NCI-H1048 (cell line): ENCODE measurements at regions not wholly inside any gene's neighbourhood (a gene's known extent, or its start where the extent isn't known, plus 50 kb on each side); places are given as distances from the start of the nearest gene placed in this dataset.
A peak's percentile ranks its signal among the peaks of the same experiment; 100 is the strongest.

Experiments
- DNase-seq: peaks from one replicate; lab custom pipeline; 2025; lab: John Stamatoyannopoulos, UW

DNA sequence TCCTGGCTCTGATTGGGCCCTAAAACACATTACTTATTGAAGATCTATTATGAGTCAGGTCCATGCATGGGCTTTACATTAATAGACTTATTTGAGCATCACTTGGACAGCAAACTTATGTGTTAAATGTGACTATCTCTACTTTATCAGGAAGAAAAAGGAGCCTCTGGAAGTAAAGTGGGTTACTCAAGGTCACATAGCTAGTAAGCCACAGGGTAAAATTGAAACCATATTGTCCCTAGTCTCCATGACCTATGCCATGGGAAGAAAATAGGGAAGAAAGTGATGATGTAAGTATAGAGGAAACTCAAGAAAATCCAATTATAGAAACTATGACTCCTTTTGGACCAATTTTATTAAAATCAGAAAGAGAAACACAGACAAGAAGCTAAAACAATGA lies 555.3 kb downstream of the NUF2 start:
- DNase-seq, result no peak

DNA sequence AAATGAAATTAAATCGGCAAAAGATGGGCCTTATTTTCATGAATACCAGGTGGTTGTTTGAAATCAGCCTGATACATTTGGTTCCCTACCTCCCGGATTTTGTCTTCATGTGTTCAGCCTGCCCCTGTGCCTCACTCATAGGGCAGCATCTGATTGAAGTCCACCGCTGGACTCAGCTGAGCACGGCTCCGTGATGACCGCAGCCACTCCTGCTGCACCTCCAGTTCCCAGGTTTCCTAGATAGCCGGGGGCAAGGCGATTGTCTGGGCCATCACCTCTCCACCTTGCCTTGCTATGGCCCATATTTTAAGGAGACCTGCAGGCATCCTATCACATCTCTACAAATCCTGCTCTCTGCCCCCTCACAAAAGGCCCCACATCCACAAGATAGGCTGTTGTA lies 563.8 kb downstream of the NUF2 start:
- DNase-seq, result no peak

DNA sequence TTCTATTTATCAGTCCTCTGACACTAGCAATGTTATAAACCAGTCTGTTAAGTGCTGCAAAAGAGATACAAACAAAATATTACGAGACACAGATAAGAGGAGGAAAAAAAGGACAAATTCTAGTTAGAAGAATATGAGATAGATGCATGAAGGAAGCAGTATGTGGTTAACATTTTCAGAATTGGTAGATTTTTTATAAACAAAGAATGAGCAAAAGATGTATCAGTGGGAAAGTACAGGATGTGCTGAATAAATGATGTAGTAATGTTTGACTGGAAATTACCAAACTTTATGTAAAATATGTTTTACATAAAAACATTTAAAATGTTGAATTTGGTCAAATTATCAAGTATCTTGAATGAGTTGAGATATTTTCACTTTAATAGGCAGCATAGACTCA lies 574.2 kb downstream of the NUF2 start:
- DNase-seq, result no peak

DNA sequence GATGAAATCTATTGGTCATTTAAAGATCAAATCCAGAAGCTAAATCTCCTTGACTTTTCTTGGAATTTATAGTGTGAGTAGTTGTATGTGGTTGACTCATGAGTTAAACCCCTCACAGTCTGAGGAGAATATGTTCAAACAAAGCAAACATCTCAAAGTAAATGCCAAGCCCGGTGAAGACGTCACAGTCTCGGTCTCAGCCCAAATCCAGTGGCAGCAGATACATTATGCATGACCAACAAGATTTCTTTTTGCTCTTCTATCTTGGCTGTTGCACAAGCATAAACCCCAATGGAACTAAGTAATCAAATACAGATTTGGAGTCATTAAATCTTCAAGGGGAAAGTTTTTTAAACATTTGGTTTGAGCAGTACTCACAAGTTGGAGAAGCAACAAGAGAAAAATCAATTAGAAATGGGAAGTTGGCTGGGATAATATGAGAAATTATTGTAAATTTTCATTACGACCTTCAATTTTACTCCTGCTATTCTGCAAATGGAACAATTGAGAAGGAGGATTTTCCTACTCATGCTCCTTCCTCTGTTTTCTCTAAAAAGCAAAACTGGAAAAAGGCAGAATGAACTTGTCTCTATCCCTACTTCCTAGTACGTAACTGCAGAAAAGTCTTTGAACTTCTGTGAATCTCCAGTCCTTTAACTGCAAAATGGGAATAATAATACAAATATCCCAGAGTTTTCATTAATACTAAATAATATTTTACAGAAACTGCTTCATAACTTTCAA lies 575.8 kb downstream of the NUF2 start:
- DNase-seq, result no peak

DNA sequence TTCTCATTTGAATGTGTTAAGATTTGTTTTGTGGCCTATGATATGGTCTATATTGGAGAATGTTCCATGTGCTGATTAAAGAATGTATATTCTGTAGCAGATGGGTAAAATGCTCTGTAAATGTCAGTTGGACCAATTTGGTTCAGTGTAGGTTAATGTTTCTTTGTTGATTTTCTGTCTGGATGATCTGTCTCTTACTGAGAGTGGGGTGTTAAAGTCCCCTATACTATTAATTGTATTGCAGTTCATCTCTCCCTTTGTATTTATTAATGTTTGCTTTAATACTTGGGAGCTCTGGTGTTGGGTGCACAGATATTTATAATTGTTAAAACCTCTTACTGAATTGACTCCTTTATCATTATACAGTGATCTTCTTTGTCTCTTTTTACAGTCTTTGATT lies 584.5 kb downstream of the NUF2 start:
- DNase-seq, result no peak

DNA sequence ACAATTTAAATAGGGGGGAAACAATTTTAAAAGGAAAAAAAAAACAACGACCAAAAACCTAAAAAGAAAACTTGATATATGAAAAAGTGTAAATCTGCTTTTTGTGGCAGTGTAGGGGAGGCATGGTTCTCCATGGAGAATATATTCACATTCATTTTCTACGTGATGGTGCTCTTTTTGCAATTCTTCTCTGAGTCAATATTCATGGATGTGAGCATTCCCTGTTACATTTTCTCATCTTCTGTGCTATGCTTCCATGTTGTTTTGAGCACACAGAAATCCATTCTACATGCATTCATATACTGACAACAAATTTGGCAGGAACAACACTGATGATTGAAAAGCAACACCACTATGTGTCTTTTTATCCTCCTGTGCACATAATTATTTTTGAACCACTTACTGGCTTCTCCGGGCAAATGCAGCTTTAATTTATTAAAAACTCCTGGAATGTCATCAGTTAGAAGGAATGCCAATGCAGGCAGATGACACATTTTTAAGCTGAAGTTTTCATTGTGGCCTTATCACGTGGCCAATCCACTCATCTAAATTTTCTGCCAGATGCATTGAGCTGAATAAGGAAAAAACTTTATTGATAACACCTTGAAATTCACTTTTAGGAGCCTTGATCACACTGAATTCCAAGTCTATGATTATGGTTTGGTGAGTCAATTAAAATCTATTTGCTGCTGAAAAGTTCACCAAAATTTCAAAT lies 590.6 kb downstream of the NUF2 start:
- no peak for DNase-seq

DNA sequence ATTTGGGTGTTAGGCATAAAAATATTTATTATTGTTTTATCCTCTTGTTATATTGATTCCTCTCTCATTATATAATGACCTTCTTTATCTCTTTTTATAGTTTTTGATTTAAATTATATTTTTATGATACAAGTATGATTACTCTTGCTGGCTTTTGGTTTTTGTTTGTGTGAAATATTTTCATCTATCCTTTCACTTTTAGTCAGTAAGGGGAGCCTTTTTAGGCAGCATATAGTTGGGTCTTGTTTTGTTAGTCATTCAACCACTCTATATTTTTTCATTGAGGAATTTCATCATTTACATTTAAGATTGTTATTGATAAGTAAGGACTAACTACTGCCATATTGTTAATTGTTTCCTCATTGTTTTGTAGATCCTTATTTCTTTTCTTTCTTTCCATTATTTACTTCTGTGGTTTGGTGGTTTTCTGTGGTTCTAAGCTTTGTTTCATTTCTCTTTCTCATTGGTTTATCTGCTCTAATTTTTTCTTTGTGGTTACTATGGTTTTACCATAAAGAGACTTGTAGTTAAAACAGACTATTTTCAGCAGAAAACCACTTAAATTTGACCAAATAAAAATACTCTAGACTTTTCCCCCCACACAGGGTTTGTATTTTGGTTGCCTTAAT lies 593.1 kb downstream of the NUF2 start:
- no peak for DNase-seq

DNA sequence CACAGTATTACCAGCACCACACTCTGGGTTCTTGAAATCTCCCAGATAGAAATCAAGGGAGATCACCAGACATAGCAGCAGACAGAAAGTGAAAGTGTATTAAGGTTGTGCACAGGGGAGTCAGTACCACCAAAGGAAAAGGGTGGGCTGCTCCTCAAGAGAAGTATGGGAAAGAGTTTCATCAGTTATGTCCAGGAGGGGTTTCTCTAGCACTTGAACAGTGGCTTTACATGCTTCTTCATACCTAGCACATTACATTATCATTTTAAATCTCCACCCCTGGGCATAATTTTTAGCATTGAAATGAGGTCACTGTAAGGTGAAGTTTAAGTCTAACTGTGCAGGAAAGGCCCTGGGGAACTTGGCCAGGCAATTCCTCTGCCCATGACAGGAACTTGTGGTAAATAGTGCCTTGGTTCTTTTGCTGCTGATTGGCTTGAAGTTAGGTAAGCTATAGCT lies 601.0 kb downstream of the NUF2 start:
- DNase-seq, result no peak

DNA sequence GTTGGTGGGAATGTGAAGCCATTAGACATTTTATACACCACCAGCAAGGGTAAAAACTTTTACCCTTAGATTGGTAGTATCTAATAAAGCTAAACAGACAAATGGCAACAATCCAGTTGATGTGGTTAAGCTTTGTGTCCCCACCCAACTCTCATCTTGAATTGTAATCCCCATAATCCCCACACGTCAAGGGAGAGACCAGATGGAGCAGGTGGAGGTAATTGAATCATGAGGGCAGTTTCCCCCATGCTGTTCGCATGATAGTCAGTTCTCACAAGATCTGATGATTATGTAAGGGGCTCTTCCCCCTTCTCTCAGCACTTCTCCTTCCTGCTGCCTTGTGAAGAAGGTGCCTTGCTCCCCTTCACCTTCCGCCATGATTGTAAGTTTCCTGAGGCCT lies 602.3 kb downstream of the NUF2 start:
- DNase-seq, result no peak

DNA sequence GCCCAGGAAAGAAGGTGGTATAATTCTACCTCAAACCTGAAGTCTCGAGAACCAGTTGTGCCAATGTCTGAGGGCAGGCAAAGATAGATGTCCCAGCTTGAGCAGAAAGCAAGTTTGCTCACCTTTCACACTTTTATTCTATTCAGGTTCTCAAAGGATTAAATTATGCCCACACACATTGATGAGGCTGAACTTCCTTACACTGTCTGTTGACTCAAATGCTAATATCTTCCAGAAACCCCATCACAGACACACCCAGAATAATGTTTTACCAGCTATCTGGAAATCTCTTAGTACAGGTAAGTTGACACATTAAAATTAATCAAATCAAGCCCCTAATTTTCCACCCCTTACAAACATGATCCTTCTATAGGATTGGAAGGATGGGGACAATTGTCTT lies 605.7 kb downstream of the NUF2 start:
- no peak for DNase-seq

DNA sequence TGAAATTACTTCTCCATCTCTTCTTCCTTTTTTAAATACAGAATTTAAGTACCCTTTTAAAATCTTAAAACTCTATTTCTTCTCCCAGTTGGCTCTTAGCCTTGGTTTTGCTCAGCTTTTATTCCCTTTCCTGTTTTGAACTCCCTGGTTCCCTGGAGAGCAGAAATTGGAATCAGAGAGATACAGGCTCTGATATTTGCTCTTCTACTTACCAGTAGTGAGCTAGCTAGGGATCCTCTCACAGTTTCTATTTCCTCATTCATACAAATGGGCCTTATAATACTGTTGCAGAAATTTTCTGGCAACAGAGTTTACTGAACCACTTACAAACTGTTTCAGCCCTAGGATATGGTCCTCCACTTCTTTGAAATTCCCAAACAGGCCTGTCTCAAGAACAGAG lies 606.3 kb downstream of the NUF2 start:
- no peak for DNase-seq

DNA sequence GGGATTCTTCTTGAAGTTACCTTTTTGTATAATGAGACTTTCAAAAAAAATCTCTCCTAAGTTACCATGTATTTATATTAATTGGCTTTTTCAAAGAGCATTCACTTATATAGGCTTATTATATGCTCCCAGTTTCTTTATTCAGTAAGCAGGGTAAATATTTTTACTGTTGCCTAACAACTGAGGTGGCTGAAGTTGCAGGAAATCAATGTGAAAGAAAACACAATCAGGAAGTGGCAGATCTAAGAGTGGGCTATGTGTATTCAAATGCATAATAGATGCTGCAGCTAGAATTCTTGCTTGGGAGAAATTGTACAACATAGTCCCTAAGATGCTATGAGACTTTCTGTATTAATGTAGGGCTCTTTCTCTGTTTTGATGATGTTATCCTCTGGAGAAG lies 606.9 kb downstream of the NUF2 start:
- no peak for DNase-seq

DNA sequence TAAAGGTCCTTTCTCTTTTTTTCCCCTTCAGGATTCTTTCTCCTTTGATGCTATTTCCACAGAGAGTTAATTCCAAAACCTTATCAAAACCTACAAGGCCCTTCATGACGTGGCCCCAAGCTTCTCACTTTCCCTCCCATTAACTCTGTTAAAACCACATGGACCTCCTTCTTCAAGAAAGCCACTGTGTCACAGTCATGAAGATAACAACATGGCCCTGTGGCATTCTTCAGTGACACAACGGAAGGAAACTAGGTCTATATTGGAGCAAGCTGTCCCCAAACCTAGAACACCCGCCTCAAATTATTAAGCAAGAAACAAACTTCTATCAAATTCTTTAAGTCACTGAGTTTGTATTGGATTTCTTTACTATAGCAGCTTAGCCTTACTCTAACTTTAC lies 611.1 kb downstream of the NUF2 start:
- DNase-seq, result no peak

DNA sequence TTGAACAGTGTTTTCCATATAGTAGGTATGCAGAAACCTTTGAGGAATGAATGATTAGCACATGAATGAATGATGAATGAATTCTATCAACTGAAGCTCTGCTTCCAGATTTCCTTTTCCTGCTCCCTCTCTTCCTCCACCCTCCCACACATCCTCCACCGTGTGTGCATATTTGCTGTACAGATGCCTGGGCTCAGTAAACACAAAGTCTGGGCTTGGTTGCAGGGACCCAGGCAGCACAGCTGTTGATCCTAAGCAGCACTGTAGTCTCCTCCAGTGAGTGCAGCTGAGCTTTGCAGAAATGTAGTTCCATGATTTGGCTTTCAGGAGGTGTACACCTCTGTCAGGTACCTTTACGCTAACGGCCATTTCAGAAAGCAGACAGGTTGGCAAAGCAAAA lies 611.7 kb downstream of the NUF2 start:
- no peak for DNase-seq

DNA sequence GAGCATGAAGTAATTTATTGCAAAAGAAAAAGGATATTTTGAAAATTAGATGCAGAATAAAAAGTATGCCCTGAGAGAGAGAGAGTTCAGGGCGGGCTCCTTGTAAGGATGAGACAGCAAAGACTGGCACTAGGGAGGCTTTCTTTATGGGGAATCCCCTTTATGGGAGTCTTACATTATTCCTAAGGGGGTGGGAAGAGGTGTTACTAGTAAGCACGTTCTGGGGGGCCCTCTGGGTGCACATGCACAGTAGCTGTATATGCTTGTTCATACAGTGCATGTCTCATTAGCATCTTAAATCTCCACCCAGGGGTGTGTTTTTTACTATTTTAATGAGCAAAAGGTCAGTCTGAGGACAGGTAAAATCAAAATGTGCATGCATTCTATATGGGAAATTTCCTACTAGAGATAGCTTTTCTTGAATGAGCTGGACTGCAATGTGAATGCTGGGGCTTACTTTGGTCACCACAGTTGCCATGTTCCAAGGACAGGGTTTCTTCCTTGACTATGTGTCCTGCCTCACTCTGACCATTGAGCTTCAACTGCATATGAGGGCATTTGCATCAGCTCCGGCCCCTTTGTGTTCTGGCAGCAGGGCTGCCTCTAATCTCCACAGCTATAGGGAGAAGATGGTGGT lies 614.1 kb downstream of the NUF2 start:
- no peak for DNase-seq

DNA sequence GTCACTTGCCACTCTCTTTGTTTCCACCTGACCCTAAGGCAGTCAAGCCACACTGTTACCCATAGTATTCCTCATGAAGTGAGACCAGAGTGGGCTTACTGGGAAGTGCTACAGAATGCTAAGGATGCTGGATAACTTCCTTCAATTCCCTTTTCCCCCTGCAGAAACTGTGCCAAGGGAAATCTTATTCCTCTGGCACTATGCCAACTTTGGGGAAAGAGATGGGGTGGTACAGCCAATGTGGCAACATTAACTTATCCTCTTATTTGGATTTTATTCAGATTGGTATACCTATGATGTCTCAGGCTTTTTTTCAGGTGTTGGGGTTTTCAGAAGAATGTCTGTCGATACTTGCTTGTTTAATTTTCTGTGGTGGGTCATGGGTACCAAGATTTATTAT lies 599.4 kb upstream of the PBX1 start:
- DNase-seq, result no peak

DNA sequence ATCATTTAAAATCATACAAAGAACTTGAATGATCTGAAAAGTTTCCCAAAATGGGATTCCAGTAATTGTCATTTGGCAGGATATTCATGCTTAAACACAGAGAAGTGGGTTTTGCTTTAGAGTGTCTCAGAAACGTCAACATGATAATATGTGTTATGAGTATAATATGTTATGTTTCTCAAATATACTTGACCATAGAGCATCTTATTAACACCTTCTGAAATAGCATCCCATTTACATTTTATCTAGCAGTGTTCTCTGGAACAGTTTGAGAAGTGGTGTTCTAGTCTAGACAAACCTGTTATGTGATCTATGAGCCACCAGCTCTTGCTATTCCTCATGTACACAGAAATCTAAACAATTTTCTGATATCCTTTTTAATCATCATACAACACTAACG lies 588.8 kb upstream of the PBX1 start:
- no peak for DNase-seq

DNA sequence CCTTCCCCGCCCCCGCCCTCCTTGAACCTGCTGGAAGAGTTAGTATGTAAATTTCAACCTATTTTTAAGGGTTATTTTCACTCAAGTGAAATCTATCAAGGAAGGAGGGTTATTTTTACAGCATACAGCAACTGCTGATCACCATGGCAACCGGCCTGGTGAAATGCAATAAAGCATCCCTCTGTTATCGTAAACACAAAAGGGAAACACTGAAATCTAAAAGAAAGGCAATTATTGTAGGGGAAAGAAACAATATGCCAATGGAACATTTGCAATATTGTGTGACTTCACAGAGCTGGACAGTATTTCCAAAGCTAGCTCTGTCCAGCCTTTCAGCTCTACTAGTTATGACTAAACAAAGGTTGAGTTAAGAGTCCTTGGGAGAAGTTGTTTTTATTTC lies 588.3 kb upstream of the PBX1 start:
- DNase-seq, result no peak

DNA sequence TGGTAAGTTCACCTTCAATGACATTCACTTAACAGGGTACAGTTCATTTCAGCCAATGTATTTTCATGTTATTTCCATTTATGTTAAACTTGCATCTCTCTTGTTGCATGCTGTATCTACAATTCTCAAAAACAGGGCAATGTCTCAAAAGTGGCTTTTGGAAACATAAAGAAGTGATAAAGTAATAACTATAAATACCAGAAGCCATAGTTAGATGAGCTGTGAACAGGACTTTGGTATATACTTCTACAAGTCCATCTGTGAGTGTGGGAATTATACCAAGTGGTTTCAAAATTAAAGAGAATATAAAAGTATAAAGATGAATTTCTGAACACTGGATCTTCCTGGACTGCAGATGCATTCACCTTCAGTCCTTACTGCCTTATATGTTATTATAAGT lies 585.4 kb upstream of the PBX1 start:
- DNase-seq, result no peak

DNA sequence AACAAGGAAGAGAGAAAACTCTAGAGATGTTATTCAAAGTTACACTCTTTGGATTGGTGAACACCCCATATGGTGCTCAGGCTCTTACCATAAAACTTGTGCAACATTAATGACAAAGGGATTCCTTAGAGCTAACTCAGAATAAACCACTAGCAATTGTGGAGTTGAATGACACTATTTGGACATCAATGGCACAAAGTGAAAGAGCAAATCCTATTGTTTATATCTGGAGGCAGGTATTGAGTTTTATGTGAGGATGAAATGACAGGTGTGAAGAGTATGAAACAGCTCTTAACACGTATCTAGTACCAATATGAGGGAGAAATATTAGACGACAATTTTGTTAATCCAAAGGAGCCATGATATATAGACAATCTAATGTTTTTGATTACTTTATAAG lies 584.9 kb upstream of the PBX1 start:
- DNase-seq, result no peak

DNA sequence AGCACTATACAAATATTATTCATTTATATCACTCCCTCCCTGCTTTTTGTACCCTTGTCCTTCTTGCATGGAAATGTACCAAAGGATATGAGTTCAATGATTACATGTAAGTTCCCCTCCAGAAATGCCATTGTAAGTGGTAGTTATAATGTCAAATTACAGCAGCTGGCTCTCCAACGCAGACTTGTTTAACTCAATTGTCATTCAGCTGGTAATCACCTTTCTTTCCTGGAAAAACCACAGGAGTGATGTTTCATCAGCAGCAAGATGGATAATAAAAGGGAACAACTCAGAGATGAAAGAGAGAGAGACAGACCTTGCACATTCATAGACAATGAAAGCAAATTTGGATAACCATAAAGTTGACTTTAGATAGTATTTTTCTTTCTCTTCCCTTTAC lies 578.6 kb upstream of the PBX1 start:
- DNase-seq, result no peak

DNA sequence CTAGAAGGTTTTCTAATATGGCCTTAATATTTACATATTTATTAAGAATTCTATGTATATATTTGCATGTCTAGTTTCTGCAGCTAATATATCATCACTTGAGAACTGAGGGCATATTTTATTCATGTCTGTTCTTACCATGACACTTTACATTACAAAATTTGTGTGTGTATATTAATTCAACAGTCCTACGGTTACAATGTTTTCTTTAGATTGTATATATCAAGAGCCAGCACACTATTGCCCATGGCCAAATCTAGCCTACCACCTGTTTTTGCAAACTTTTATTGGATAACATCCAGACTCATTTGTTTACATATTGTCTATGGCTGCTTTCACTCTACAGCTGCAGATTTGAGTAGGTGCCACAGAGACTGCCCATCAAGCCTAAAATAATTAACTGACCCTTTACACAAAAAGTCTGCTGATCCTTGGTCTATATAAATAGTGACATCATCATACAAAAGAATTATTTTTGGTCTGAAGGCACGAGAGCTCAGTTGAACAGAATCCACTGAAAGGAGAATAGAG lies 577.4 kb upstream of the PBX1 start:
- DNase-seq, result peak; percentile 58

DNA sequence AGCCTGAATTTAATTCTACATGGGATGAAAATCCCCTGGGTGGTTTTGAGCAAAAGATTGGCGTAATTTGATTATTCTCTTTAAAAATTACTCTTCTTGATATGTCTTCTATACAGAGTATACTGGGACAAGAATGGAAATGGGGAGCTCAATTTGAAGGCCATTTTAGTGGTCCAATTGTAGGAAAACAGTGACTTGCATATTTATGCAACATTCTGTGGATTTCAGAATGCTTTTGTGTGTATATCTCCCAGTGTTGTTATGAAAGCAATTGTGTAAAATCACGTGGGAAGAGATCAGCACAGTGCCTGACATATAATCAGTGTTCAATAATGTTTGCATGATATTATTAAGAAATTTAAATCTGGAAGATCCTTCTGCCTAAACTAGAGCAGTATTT lies 575.9 kb upstream of the PBX1 start:
- DNase-seq, result no peak
